Epithelial cell of proximal tubule (primary cell): ENCODE measurements at regions not wholly inside any gene's neighbourhood (a gene's known extent, or its start where the extent isn't known, plus 50 kb on each side); places are given as distances from the start of the nearest gene placed in this dataset.
A peak's percentile ranks its signal among the peaks of the same experiment; 100 is the strongest.

Experiments used
- DNase-seq: peaks from one replicate; pipeline ENCODE4 v3.0.0-alpha.2; 2011; ENCODE audit warnings: low read depth
- H3K4me3 ChIP-seq: 2 replicates; pipeline ENCODE4 v1.5.1; 2011; ENCODE audit warnings: low read depth, mild to moderate bottlenecking, low read length
- TF ChIP-seq, protein P1 (sequence below): conservative IDR thresholded peaks from 2 replicates; pipeline ENCODE4 v1.5.1; 2012; ENCODE audit warnings: low read depth, mild to moderate bottlenecking, low read length

DNA sequence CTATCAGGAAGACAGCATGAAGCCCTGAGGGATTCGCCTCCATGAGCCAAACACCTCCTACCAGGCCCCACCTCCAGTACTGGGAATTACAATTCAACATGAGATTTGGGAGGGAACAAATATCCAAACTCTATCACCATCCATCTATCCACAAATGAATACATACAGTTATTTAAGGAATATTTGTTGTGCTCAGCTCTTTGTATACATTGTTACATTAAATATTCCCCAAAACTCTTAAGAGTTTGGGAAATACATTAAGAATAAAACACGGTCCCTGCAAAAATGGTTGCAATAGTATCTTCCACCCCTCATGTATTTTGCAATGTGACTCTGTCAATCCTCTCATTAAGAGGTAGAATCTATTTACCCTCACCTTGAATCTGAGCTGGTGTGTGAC lies 109.8 kb upstream of the PLXNC1 start:
- TF ChIP-seq, protein P1, sequence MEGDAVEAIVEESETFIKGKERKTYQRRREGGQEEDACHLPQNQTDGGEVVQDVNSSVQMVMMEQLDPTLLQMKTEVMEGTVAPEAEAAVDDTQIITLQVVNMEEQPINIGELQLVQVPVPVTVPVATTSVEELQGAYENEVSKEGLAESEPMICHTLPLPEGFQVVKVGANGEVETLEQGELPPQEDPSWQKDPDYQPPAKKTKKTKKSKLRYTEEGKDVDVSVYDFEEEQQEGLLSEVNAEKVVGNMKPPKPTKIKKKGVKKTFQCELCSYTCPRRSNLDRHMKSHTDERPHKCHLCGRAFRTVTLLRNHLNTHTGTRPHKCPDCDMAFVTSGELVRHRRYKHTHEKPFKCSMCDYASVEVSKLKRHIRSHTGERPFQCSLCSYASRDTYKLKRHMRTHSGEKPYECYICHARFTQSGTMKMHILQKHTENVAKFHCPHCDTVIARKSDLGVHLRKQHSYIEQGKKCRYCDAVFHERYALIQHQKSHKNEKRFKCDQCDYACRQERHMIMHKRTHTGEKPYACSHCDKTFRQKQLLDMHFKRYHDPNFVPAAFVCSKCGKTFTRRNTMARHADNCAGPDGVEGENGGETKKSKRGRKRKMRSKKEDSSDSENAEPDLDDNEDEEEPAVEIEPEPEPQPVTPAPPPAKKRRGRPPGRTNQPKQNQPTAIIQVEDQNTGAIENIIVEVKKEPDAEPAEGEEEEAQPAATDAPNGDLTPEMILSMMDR, result no peak
- DNase-seq, result no peak
- H3K4me3 ChIP-seq, result no peak overlapping the region

DNA sequence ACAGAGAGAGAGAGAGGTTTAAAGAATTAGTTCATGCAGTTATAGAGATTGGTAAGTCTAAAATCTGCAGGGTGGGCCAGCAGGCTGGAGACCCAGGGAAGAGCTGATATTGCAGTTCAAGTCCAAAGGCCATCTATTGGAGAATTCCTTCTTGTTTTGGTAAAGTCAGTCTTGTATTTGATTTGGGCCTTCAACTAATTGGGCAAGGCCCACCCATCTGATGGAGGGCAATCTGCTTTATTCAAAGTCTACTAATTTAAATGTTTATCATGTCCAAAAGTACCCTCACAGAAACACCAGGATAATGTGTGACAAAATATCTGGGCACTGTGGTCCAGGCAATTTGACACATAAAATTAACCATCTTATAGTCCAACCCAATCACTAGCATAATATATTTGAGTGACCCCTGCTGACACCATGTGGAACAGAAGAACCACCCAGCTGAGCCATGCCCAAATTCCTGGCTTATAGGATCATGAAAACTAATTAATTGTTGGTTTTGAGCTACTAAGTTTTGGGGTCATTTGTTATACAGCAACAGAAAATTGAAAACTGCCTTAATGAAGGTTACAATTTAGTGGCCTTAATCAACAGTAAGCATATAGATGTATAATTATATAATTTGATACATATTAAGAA lies 109.1 kb upstream of the PLXNC1 start:
- TF ChIP-seq, protein P1, result no peak
- no peak overlapping the region for H3K4me3 ChIP-seq
- no peak for DNase-seq

DNA sequence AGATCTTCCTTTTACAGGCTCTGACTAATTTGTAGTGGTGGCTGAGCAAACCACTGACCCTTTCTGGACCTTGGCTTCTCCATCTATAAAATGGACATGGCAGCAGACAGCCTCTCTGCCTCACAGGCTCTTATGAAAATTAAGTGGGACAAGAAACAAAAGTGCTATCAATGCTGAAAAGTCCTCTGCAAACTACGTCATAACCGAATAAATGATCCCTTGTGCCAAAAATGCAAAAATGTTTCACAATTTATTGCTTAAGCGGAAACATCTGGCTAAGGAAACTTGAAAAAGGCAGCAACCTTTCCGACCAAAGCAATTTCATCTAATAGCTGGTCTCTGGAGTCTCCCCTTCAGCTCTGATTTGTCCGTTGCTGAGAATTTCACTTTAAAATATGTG lies 108.5 kb upstream of the PLXNC1 start:
- no peak for DNase-seq
- H3K4me3 ChIP-seq, result no peak overlapping the region
- TF ChIP-seq, protein P1, result no peak

DNA sequence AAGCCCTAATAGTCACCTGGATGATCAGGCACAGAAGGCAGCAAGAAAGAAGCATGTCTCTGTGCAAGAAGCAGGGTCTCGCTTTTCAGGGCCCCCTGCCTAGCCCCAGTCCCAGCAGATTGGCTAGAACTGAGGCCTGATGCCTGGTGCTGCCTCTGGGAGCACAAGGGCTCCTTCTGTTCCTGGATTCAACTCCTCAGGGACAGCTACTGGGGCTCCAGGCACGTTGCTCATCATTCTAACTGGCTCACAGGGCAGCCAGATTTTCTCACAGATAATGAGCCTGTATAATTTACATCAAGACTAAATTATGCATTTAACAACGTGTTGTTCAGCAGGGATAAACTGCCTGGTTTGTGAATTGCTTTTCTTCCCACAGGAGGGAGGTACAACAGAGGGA lies 106.5 kb upstream of the PLXNC1 start:
- no peak overlapping the region for H3K4me3 ChIP-seq
- no peak for DNase-seq
- TF ChIP-seq, protein P1, result no peak

DNA sequence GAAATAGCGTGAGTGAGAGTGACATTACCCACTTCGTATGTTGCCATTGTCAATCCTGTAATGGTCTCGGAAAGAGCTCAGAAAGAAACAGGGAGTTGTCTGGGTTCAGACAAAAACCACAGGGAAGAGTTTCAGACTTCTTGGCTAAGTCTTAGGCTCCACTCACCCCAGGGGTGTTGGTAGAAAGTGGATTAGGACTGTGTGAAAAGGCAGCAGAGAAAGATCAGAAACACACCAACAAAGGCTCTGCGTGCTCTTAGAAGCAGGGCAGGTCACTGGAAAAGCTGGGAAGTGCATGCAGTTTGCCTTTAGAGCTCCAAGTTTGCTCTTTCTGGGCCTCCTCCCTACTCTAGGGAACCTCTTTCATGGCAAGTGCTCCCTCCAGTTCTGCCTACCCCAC lies 106.1 kb upstream of the PLXNC1 start:
- no peak for DNase-seq
- H3K4me3 ChIP-seq, result no peak overlapping the region
- TF ChIP-seq, protein P1, result no peak

DNA sequence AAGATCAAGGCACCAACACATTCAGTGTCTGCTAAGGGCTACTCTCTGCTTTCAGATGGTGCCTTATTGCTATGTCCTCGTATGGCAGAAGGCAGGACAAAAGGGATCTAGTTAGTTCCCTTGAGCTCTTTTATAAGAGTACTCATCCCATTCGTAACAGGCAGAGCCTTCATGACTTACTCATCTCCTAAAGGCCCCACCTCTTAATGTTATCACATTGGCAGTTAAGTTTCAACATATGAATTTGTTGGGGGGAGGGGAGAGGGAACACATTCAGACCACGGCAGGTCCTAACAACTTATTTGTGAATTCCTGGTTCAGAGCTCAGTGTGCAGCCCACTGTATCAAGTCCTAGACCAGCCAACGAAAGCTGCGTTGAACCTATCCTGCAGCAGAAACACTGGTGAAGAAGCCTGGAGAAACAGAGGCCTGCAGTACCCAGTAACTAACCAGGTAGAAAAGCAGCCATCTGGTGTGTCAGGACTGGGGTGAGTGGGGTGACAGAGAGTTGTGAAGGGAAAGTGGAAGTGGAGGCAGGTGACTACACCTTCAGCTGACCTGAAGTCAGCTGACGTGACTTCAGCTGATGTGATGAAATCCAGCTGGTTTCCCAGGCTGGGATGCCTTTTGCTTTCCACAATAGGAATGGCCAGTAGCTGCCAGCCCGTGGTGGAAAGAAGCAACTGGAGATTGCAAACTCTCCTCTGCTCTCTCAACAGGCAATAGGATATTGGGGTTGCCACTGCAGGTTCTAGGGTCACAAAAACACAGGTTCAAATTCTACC lies 101.6 kb upstream of the PLXNC1 start:
- TF ChIP-seq, protein P1, result no peak
- DNase-seq, result peak; percentile 7
- H3K4me3 ChIP-seq, result no peak overlapping the region
